Astrocyte (in vitro differentiated cells and primary cell): ENCODE measurements at regions not wholly inside any gene's neighbourhood (a gene's known extent, or its start where the extent isn't known, plus 50 kb on each side); places are given as distances from the start of the nearest gene placed in this dataset.

Experiments
- DNase-seq: peaks from one replicate; pipeline ENCODE4 v3.0.0-alpha.2; 2010; ENCODE audit warnings: low read depth
- FAIRE-seq: peaks from 2 replicates; lab custom pipeline; 2011; peaks lifted over from hg19 to GRCh38; lab: Jason Lieb, UNC
- H2AFZ ChIP-seq: 2 replicates; pipeline ENCODE4 v1.6.0; 2012; ENCODE audit warnings: low read depth, low read length, inconsistent platforms
- H3K27ac ChIP-seq: 2 replicates; pipeline ENCODE4 v1.5.1; 2011; ENCODE audit warnings: low read depth, low read length, inconsistent platforms
- H3K27me3 ChIP-seq: 2 replicates; pipeline ENCODE4 v1.6.0; 2011; ENCODE audit warnings: low read length, inconsistent platforms; ENCODE audit not compliant: insufficient read depth
- H3K36me3 ChIP-seq: 2 replicates; pipeline ENCODE4 v1.5.1; 2011; ENCODE audit warnings: low read length, inconsistent platforms; ENCODE audit not compliant: insufficient read depth
- H3K4me1 ChIP-seq: 2 replicates; pipeline ENCODE4 v1.5.1; 2011; ENCODE audit warnings: low read length, inconsistent platforms; ENCODE audit not compliant: insufficient read depth
- H3K4me2 ChIP-seq: 2 replicates; pipeline ENCODE4 v1.6.0; 2012; ENCODE audit warnings: low read length, inconsistent platforms
- H3K4me3 ChIP-seq: 2 replicates; pipeline ENCODE4 v1.5.1; 2011; ENCODE audit warnings: low read depth, mild to moderate bottlenecking, low read length, inconsistent platforms; ENCODE audit not compliant: insufficient read depth
- H3K79me2 ChIP-seq: 2 replicates; pipeline ENCODE4 v1.6.0; 2012; ENCODE audit warnings: mild to moderate bottlenecking, low read length, inconsistent platforms; ENCODE audit not compliant: insufficient read depth
- H3K9ac ChIP-seq: 2 replicates; pipeline ENCODE4 v1.6.0; 2012; ENCODE audit warnings: mild to moderate bottlenecking, low read length, inconsistent platforms
- H3K9me3 ChIP-seq: 2 replicates; pipeline ENCODE4 v1.5.1; 2012; ENCODE audit warnings: low read depth, mild to moderate bottlenecking, low read length, inconsistent platforms; ENCODE audit not compliant: insufficient read depth
- H4K20me1 ChIP-seq: 2 replicates; pipeline ENCODE4 v1.6.0; 2012; ENCODE audit warnings: low read length, inconsistent platforms; ENCODE audit not compliant: insufficient read depth
- H3K27ac Mint-ChIP-seq: one replicate; pipeline ENCODE4 v1.8.0; 2021; ENCODE audit warnings: mild to moderate bottlenecking, mixed read lengths; ENCODE audit not compliant: unreplicated experiment
- H3K27me3 Mint-ChIP-seq: one replicate; pipeline ENCODE4 v1.8.0; 2021; ENCODE audit warnings: low read depth, mixed read lengths; ENCODE audit not compliant: unreplicated experiment
- H3K36me3 Mint-ChIP-seq: one replicate; pipeline ENCODE4 v1.8.0; 2021; ENCODE audit warnings: low read depth, mixed read lengths; ENCODE audit not compliant: unreplicated experiment
- H3K4me1 Mint-ChIP-seq: one replicate; pipeline ENCODE4 v1.8.0; 2021; ENCODE audit warnings: low read depth, mixed read lengths; ENCODE audit not compliant: unreplicated experiment
- H3K4me3 Mint-ChIP-seq: one replicate; pipeline ENCODE4 v1.8.0; 2021; ENCODE audit warnings: mild to moderate bottlenecking, moderate library complexity, mixed read lengths; ENCODE audit not compliant: unreplicated experiment
- H3K9me3 Mint-ChIP-seq: one replicate; pipeline ENCODE4 v1.8.0; 2021; ENCODE audit warnings: mild to moderate bottlenecking, mixed read lengths; ENCODE audit not compliant: unreplicated experiment
- EZH2 ChIP-seq: IDR thresholded peaks from 2 replicates; pipeline ENCODE4 v1.6.1; 2012; ENCODE audit warnings: mild to moderate bottlenecking, low read length, inconsistent platforms; ENCODE audit not compliant: insufficient read depth
- TF ChIP-seq, protein P1 (sequence below): IDR thresholded peaks from 2 replicates; pipeline ENCODE4 v1.5.1; 2011; ENCODE audit warnings: low read depth, mild to moderate bottlenecking, inconsistent platforms, low read length, moderate library complexity; ENCODE audit not compliant: insufficient read depth

- Mint-ChIP-seq H3K36me3 (no peaks in the 10 kb centered on the region), H3K27me3 (no peaks in the 10 kb centered on the region), H3K4me1 (peaks cover 2% of the 10 kb centered on the region), H3K9me3 (no peaks in the 10 kb centered on the region), H3K4me3 (no peak overlapping the region), H3K27ac (no peak overlapping the region)
- no peak for FAIRE-seq
- no peak for DNase-seq
- H3K79me2 ChIP-seq, result no peaks in the 10 kb centered on the region
- no peaks in the 10 kb centered on the region for H3K36me3 ChIP-seq
- H3K9ac ChIP-seq, result no peak overlapping the region
- no peaks in the 10 kb centered on the region for H3K9me3 ChIP-seq
- no peaks in the 10 kb centered on the region for H3K27me3 ChIP-seq
- H3K4me2 ChIP-seq, result no peak overlapping the region
- no peak overlapping the region for H3K27ac ChIP-seq
- H4K20me1 ChIP-seq, result no peaks in the 10 kb centered on the region
- H3K4me1 ChIP-seq, result peaks cover 4% of the 10 kb centered on the region
- TF ChIP-seq EZH2, result no peak
- TF ChIP-seq, protein P1, sequence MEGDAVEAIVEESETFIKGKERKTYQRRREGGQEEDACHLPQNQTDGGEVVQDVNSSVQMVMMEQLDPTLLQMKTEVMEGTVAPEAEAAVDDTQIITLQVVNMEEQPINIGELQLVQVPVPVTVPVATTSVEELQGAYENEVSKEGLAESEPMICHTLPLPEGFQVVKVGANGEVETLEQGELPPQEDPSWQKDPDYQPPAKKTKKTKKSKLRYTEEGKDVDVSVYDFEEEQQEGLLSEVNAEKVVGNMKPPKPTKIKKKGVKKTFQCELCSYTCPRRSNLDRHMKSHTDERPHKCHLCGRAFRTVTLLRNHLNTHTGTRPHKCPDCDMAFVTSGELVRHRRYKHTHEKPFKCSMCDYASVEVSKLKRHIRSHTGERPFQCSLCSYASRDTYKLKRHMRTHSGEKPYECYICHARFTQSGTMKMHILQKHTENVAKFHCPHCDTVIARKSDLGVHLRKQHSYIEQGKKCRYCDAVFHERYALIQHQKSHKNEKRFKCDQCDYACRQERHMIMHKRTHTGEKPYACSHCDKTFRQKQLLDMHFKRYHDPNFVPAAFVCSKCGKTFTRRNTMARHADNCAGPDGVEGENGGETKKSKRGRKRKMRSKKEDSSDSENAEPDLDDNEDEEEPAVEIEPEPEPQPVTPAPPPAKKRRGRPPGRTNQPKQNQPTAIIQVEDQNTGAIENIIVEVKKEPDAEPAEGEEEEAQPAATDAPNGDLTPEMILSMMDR, result no peak
- no peak overlapping the region for H2AFZ ChIP-seq
- no peak overlapping the region for H3K4me3 ChIP-seq
These were observed 112.8 kb downstream of the C1D start for GRCh38 chr2:67950018-67950417.

- Histone ChIP-seq H3K4me2 (no peak overlapping the region), H3K27ac (no peak overlapping the region), H3K27me3 (no peaks in the 10 kb centered on the region), H3K9ac (no peak overlapping the region), H3K36me3 (no peaks in the 10 kb centered on the region), H3K79me2 (no peaks in the 10 kb centered on the region), H2AFZ (no peak overlapping the region), H3K4me1 (peaks cover 4% of the 10 kb centered on the region), H4K20me1 (no peaks in the 10 kb centered on the region), H3K4me3 (no peak overlapping the region), H3K9me3 (no peaks in the 10 kb centered on the region)
- no peaks in the 10 kb centered on the region for H3K27me3 Mint-ChIP-seq
- DNase-seq (no peak), FAIRE-seq (no peak)
- H3K9me3 Mint-ChIP-seq, result no peaks in the 10 kb centered on the region
- H3K4me3 Mint-ChIP-seq, result no peak overlapping the region
- H3K27ac Mint-ChIP-seq, result no peak overlapping the region
- no peaks in the 10 kb centered on the region for H3K36me3 Mint-ChIP-seq
- H3K4me1 Mint-ChIP-seq, result peaks cover 2% of the 10 kb centered on the region
- TF ChIP-seq EZH2, result no peak
- TF ChIP-seq, protein P1, result no peak
These were observed 111.9 kb downstream of the C1D start for GRCh38 chr2:67950919-67951318.

DNA sequence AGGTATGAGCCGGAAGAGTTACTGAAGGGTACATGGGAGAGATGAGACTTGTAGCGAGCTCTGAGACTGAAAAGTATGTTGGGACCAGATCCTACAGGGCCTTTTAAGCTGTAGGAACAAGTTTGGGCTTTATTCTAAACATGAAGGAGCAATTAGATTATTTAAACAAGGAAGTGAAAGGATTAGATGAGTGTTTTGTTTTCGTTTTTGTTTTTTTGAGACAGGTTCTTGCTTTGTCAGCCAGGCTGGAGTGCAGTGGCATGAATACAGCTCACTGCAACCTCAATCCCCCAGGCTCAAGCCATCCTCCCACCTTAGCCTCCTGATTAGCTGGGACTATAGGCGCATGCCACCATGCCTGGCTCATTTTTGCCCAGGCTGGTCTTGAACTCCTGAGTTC, 110.7 kb downstream of the C1D start:
- Mint-ChIP-seq H3K27me3 (peaks cover under 1% of the 10 kb centered on the region), H3K36me3 (no peaks in the 10 kb centered on the region), H3K4me3 (no peak overlapping the region), H3K9me3 (no peaks in the 10 kb centered on the region), H3K4me1 (no peaks in the 10 kb centered on the region), H3K27ac (no peak overlapping the region)
- H3K4me1 ChIP-seq, result no peaks in the 10 kb centered on the region
- no peaks in the 10 kb centered on the region for H3K36me3 ChIP-seq
- no peak overlapping the region for H2AFZ ChIP-seq
- H3K4me3 ChIP-seq, result no peak overlapping the region
- no peak for TF ChIP-seq EZH2
- no peaks in the 10 kb centered on the region for H4K20me1 ChIP-seq
- FAIRE-seq (no peak), DNase-seq (no peak)
- no peaks in the 10 kb centered on the region for H3K27me3 ChIP-seq
- H3K27ac ChIP-seq, result no peak overlapping the region
- no peaks in the 10 kb centered on the region for H3K9me3 ChIP-seq
- H3K9ac ChIP-seq, result no peak overlapping the region
- no peaks in the 10 kb centered on the region for H3K79me2 ChIP-seq
- no peak overlapping the region for H3K4me2 ChIP-seq
